Heart left ventricle (tissue), 16 donors: ENCODE measurements at regions not wholly inside any gene's neighbourhood (a gene's known extent, or its start where the extent isn't known, plus 50 kb on each side); places are given as distances from the start of the nearest gene placed in this dataset.
A peak's percentile ranks its signal among the peaks of the same experiment; 100 is the strongest.

Experiments used
- ATAC-seq, 4 donors: fragments of 200-7000 bp; cut with Tn5 transposase; one replicate each; pipeline ENCODE4 v1.9.1; 2020 to 2022; ENCODE audit warnings: moderate library complexity in 4 of 4, mild to moderate bottlenecking in 3 of 4, moderate number of reproducible peaks in 1 of 4
- DNase-seq, 5 donors: peaks; one replicate each; pipeline ENCODE4 v3.0.0-alpha.2; 2020
- H3K27ac ChIP-seq, 12 donors: fragments of 200-600 bp; sonication (generic) in 4 of 12; one replicate each; pipeline versions ENCODE4 v1.5.0 to v1.8.0; 2016 to 2022; ENCODE audit warnings: mild to moderate bottlenecking in 2 of 12
- H3K27me3 ChIP-seq, 9 donors: fragments of 200-600 bp; sonication (generic) in 2 of 9; one replicate each; pipeline versions ENCODE4 v1.5.1 to v1.8.0; 2016 to 2022; ENCODE audit warnings: mild to moderate bottlenecking in 3 of 9
- H3K36me3 ChIP-seq, 9 donors: fragments of 200-600 bp; sonication (generic) in 2 of 9; one replicate each; pipeline versions ENCODE4 v1.5.0 to v1.8.0; 2018 to 2022; ENCODE audit warnings: mild to moderate bottlenecking in 2 of 9
- H3K4me1 ChIP-seq, 12 donors: fragments of 200-600 bp; sonication (generic) in 4 of 12; one replicate each; pipeline versions ENCODE4 v1.5.0 to v1.8.0; 2016 to 2022; ENCODE audit warnings: mild to moderate bottlenecking in 3 of 12
- H3K4me3 ChIP-seq, 12 donors: fragments of 200-600 bp; sonication (generic) in 4 of 12; one replicate each; pipeline versions ENCODE4 v1.5.0 to v1.8.0; 2017 to 2022; ENCODE audit warnings: mild to moderate bottlenecking in 9 of 12, moderate library complexity in 4 of 12
- H3K9me3 ChIP-seq, 12 donors: fragments of 200-600 bp; sonication (generic) in 4 of 12; one replicate each; pipeline versions ENCODE4 v1.5.0 to v1.8.0; 2016 to 2022; ENCODE audit warnings: mild to moderate bottlenecking in 1 of 12
- CTCF ChIP-seq, 12 donors: fragments of 200-600 bp; sonication (generic) in 4 of 12; IDR thresholded peaks; one replicate each; pipeline versions ENCODE4 v1.5.0 to v1.8.0; 2018 to 2022; ENCODE audit warnings: antibody characterized with exemption in 12 of 12, mild to moderate bottlenecking in 5 of 12
- POLR2A ChIP-seq, 2 donors: fragments of 450-650 bp; IDR thresholded peaks; one replicate each; pipeline ENCODE4 v1.6.1; 2017; ENCODE audit warnings: antibody characterized with exemption in 2 of 2, mild to moderate bottlenecking in 2 of 2, moderate library complexity in 2 of 2
- WGBS, 4 donors: extraction: QIAGEN DNeasy Blood & Tissue Kit in 2 of 4; methylation state at CpG; one replicate each; pipeline versions ENCODE4 v1.1.5 to v1.1.7; 2013 to 2018; 5-methylcytosine and 5-hydroxymethylcytosine counted together
- intact Hi-C, 10 donors: fragments of 100-400 bp; cut with DNase I; formaldehyde crosslinking; loops; one replicate each; pipeline versions ENCODE4 v1.11.1 to v1.14.2; 2022
- donor health status: ischemic (EF 13 %, LVEDD 7.1; RV severe dilation, severe dysfunction).
- donor health status: healthy with polysubstance abuse.
- donor health status: DM: no; HTN: yes; CAD: no.
- donor health status: DM: no; HTN: no; CAD: no.
- donor health status: ischemic (EF 25% LVEDD 6.9; RV normal size, moderate dysfunction).
- donor health status: ischemic (EF 25% LVEDD 5.7; RV mildly dilated, moderate dysfunction).
- donor health status: healthy.
- donor health status: DM: yes; HTN: yes; CAD: no.
- donor health status: ischemic (EF 35%, LVEDD 5.7; RV mildly dilated, moderate dysfunction).
- donor health status: nonischemic (EF 11% LVEDD 7.7; RV severe dilation, severe dysfunction).
- donor health status: DM: yes; HTN: yes; CAD: no.
- donor health status: PGD.
- donor health status: ischemic (EF 29% LVEDD 5.4; RV normal size, mild dysfunction).
- donor health status: nonischemic (EF 23%, LVEDD 6.1; RV moderate dilation, normal function).

GRCh38 chr16:14354561-14355351, 275.3 kb downstream of the PARN start:
- ATAC-seq (peak in 3 of 4 donors; percentile 45 to 58 (median 52)), DNase-seq (no peak)
- Histone ChIP-seq H3K4me1 (peaks cover 0 to 15% (median 5%) of the 10 kb centered on the region in 12 donors), H3K27me3 (peaks cover 0 to 2% (median 0%) of the 10 kb centered on the region in 9 donors), H3K4me3 (peak overlapping the region in 1 of 12 donors; percentile 17), H3K36me3 (no peaks in the 10 kb centered on the region), H3K9me3 (no peaks in the 10 kb centered on the region), H3K27ac (no peak overlapping the region)
- intact Hi-C loops: loop anchor here in 1 of 10 donors (10.0 kb wide), 1 partner anchor 50 kb away; no protein-coding TSS in a partner anchor
- 63 to 69% (median 66%) methylated on average over 10 of the region's 10 CpGs for WGBS, 4 donors
- TF ChIP-seq CTCF (IDR thresholded peaks at IDR 0.05) (no peak), POLR2A (IDR thresholded peaks at IDR 0.05) (no peak)

GRCh38 chr16:14353340-14353739, 276.7 kb downstream of the PARN start:
- Histone ChIP-seq H3K27me3 (peaks cover 0 to 2% (median 0%) of the 10 kb centered on the region in 9 donors), H3K9me3 (no peaks in the 10 kb centered on the region), H3K4me3 (no peak overlapping the region), H3K4me1 (peaks cover 0 to 15% (median 5%) of the 10 kb centered on the region in 12 donors), H3K27ac (no peak overlapping the region), H3K36me3 (no peaks in the 10 kb centered on the region)
- DNase-seq (no peak), ATAC-seq (no peak)
- WGBS, 4 donors: 70 to 78% (median 73%) methylated on average over 6 of the region's 6 CpGs
- intact Hi-C loops: loop anchor here in 1 of 10 donors (10.0 kb wide), 1 partner anchor 49 kb away; no protein-coding TSS in a partner anchor
- TF ChIP-seq POLR2A (IDR thresholded peaks at IDR 0.05): no peak
- no peak for TF ChIP-seq CTCF (IDR thresholded peaks at IDR 0.05)

GRCh38 chr16:14351647-14352046, 278.4 kb downstream of the PARN start:
- intact Hi-C loops: loop anchor here in 1 of 10 donors (10.0 kb wide), 1 partner anchor 47 kb away; no protein-coding TSS in a partner anchor
- H3K36me3 ChIP-seq: no peaks in the 10 kb centered on the region

More at GRCh38 chr16:14351647-14352046, 278.4 kb downstream of the PARN start:
- H3K4me1 ChIP-seq: peaks cover 0 to 19% (median 5%) of the 10 kb centered on the region in 12 donors
- TF ChIP-seq POLR2A (IDR thresholded peaks at IDR 0.05) (no peak), CTCF (IDR thresholded peaks at IDR 0.05) (no peak)
- no peak for DNase-seq
- H3K27me3 ChIP-seq: peaks cover 0 to 2% (median 0%) of the 10 kb centered on the region in 9 donors
- H3K9me3 ChIP-seq: peaks cover 0 to 4% (median 0%) of the 10 kb centered on the region in 12 donors
- no peak overlapping the region for H3K27ac ChIP-seq
- ATAC-seq: no peak
- H3K4me3 ChIP-seq: no peak overlapping the region
- WGBS, 4 donors: 76 to 87% (median 83%) methylated on average over 6 of the region's 6 CpGs
